HG02970 (cell line): ENCODE measurements at regions not wholly inside any gene's neighbourhood (a gene's known extent, or its start where the extent isn't known, plus 50 kb on each side); places are given as distances from the start of the nearest gene placed in this dataset.

Source experiments
- ATAC-seq: cut with Tn5 transposase; IDR thresholded peaks from one replicate; pipeline ENCODE4 v1.9.1; 2021; ENCODE audit warnings: mild to moderate bottlenecking, moderate library complexity, moderate number of reproducible peaks; ENCODE audit not compliant: unreplicated experiment, low FRiP score

DNA sequence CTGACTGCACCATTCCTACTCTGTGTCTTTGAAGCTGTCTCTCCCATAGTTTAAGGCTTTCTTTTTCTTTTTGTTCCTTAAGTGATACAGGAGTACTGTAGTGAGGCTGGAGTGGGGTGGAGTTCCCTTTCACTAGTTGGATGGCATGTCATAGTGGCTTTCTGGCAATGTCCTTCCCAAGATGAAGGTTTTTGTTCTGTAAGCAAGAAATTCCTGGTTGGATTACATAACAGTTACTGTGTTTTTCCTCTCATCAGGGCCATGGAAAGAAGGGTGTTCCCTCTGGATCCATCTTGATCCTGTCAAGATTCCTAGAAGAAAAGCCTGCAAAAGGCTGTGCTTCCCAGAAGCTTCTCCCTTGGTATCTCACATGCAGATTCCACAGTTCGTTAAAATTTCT, 84.2 kb downstream of the ACKR3 start:
- no peak for ATAC-seq

DNA sequence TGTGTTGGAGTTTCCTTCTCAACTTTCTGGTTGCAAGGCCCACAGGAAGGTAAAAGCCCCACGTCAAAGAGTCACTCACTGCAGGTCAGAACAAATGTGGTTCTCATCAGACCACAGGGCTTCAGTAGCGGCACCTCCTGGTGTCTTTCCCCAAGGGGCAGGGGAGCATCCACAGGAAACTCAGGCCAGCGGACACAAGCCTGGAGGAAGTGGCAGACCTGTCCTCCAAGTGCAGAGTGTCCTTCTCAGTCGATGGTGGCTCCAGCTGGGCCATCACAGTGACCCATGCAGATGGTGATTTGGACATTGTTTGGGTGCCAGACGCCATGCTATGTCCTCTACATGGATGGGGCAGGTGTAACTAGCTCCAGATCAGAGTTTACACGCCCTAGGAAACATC, 84.9 kb downstream of the ACKR3 start:
- ATAC-seq: no peak

DNA sequence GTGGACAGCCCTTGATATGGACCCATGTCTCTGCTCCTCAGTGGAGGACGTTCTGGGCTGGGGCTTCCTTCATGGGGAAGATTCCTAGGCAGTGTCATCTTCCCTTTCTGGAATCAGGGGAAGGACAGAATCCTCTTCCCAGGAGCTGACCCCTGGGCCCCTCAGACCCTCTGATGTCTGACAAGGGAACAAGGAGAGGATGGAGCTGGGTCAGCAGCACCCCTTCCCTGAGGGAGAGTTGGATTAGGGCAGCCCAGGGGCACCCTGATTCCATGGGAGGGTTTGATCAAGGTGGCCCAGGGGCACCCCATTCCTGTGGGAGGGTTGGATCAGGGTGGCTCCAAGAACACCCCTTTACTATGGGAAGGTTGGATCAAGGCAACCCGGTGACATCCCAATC, 86.5 kb downstream of the ACKR3 start:
- ATAC-seq: no peak

DNA sequence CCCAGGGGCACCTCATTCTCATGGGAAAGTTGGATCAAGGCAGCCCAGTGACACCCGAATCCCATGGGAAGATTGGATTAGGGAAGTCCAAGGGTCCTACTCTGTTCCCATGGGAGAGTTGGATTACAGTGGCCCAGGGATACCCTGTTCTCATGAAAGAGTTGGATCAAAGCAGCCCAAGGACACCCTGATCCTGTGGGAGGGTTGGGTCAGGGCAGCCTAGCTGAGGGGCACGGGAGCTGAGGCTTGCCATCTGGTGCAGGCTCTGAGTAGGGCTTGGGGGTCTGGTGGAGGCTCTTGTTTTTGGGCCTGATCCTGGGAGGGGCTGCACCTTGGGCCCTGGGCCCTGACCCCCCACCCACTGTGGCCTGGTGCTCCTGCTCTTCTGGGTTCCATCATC, 87.1 kb downstream of the ACKR3 start:
- ATAC-seq: no peak

DNA sequence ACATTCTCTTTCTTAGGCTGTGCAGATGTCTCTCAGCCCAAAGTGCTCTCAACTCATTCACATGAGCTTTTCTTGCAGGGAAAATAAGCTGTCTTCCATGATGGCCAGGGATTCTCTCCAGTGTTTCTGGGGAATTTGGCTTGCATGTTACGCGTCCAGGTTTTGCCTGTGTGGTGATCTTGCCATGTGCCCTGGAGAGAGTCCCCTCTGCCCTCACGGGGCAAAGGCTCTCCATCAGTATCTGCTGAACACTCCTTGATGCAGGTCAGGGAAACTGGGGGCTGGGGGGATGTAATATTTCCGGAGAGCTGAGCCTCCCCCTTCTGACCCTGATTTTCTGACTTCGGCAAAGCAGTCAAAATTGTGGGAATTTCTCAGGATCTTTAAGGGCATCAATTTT, 87.6 kb downstream of the ACKR3 start:
- ATAC-seq: no peak

DNA sequence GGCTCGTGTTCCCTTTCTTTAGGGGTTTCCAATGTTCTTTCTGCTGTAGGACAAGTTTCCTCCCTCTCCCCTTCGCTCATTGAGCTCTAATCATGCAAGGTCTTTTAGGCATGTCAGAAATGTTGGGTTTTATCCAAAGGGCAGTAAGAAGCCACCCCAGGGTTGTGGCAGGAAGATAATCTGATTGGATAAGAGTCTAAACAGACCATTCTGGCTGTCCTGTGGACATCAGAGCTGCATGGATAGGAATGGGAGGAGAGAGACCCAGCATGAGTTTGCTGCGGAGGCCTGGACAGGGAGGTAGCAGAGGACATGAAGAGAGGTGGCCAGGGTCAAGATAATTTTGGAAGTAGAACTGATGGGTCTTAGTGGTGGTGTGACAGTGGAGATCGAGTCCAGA, 88.2 kb downstream of the ACKR3 start:
- ATAC-seq: no peak

DNA sequence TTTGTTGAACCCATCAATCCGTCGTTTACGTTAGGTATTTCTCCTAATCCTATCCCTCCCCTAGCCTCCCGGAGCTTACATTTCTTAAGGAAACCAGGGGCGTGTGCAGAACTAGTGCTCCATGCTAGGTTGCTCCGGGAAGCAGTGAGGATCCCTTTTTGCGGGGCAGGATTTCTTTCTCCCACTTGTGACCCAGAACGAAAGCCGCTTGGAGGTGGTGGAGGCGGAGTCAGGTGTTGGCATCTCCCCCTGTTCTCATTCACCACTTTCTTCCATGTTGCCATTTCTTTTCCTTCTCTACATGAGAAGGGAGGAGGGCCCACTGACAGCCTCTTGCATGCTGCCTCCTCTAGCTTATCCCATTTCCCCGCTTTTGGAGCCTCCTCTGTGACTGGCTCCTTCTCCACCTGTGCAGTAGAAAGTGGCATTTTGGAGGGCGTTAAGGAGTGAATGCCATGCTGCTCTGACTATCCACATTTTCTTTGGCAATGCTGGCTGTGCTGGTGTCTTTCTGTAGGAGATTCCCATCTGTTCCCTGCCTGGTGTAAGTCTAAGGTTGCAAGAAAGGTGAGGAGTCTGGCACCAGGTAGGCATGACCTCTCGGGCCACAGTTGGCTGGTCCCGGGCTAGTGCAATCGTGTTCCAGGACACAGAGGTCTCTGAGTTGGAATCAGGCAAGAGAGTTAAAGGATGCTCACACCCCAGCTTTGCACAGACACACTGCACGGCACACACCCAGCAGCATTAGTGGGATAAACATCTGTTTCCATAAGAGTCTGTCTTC, 89.5 kb downstream of the ACKR3 start:
- ATAC-seq: no peak

DNA sequence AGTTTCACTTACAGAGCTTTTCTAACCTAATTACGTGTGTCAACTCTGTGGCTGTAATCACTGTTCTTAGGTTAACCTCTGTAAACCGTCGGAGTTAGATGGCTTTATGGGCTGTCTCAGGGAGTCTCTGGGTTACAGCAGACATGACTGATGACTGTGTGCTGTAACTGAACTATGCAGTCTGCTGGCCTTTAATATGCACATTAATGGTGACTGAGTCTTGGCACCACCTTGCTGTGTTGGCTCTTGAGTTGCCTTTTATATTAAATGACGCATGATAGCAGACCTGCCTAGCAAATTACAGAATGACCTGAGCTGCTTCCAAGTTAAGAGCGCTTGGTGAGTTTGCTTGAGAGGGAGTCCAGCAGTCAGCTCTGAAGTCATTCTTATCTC, 90.1 kb downstream of the ACKR3 start:
- no peak for ATAC-seq

DNA sequence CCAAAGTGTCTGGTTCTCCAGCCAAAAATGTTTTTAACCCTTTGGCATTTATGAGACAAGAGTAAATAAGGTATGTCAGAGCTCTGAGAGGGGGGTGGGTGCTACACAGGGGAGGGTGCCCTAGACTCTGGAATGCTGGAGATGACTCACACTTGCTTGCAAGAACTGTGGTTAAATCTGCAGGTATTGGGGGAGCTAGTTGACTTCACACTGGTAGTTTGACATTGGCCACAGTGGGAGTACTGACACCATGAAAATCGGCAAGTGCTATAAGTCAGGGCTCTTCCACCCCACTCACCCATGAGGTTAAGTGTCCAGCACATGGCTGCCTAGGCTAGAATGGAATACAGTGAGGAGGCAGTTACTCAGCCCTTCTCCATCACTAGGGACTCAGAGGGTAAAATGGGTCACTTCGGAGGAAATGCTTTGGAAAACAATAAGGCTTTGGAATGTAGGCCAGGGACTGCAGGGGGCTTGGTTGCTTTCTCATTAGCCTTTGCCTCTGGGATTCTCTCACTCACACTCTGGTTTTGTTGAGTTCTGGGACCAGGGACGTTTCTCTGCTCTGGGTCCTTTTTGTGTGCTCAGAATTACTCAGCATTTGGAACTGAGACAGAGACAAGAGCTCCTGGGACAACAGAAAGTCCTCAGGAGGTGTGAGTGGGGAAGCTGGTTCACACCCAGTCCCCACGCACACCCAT, 91.6 kb downstream of the ACKR3 start:
- ATAC-seq: no peak

DNA sequence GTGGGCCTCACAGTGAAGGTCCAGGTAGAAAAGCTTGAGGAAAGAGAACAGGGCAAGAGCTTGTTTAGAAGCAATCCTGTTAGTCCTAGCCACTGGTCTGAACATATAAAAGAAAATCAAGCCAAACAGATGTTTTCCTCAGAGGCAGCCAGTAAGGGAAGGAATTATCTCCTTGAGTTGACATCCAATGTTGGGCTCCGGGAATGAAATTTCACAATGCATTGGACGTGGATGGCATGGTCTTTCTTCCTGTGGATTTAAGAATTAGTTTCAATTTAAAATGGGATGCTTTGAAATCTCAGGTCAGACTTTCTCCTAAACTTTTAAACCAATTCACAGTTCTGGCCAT, 92.1 kb downstream of the ACKR3 start:
- ATAC-seq: no peak

DNA sequence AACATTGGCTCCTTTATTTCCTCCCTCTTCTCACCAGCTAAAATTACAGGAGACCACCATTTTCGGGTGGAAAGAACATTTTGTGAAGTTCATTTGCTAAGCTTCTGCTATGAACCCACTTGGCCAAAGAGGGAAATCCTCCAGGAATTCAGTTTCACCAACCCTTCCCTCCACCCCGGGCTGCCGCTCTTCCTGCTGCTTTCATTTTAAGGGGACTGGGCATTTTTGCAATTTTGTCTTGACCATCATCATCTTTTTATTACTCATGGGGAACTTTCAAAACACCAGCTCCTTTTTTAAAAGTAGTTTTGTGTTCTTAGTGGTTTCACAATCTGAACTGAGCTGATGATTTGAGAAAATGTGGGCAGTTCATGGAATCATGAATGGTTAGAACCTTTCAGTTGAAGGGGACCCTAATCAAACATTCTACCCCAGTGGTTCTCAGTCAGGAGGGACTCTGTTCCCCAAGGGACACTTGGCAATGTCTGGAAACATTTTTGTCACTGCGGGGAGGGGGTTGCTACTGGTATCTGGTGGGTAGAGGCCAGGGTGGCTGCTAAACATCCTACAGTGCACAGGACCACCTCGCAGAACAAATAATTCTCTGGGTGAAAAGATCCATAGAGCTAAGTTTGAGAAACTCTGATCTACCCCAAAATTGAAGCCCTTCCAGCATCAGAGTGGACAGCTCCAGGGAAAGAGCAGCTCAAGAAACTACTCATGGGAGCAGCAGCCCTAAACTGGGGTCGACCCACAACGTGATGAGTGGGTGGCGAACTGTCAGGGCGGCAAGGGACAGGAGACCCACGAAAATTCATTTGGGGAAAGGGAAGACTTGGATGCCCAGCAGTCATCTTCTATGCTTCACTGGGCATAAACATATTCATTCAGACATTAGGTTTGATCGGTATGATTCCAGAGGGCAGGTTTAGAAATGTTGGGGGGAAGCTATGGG, 92.9 kb downstream of the ACKR3 start:
- ATAC-seq: no peak

DNA sequence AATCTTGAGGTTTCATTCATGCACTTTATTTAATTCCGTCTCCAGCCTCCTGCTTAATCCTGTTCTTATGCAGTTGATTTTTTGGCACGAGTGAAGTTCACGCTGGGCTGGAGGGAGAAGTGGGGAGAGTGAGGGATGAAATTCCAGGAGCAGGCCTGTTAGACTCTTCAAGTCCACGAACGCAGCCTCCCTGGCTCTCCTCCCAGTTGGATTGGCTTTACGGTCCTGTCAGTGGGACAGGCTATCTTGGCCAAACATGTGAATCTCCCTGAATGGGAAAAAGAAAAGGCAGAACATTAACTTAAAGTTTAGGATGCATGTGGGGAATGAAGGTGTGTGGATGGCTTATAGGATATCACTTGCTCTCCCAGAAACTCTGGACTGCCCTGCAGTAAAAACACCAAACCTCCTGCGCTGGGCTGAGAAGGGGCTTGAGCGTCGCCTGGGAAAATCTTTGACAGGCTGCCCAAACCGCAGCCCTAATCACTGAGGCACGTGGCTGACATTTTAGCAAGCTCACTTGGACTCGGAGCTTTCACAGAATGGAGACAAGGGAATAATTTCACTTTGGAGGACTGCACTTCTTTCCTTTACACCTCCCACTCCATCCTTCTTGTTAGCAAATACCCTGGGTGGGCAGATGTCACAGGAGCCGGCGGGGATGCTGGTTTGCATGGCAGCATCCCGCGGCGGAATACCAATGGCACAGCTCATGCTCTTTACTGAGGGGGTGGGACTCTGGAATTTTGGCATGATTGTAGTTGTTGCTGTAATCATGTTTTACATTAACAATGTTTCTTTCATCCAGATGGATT, 93.9 kb downstream of the ACKR3 start:
- no peak for ATAC-seq

DNA sequence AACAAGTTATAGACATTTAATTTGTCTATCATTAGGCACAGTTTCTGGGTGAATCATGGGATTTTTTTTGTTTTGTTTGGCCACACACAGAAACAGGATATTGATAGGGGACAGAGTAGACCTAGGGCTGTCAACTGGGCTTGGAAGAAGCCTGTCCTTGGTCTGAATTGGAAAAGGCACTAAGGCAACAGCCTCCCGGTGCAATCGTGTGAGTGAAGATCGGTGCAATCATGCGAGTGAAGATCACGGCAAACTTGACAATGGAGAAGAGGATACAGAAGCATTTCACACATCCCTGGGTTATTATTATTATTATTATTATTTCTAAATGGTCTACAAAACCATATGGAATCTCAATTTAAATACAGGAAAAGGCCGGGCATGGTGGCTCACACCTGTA, 94.5 kb downstream of the ACKR3 start:
- ATAC-seq: no peak

DNA sequence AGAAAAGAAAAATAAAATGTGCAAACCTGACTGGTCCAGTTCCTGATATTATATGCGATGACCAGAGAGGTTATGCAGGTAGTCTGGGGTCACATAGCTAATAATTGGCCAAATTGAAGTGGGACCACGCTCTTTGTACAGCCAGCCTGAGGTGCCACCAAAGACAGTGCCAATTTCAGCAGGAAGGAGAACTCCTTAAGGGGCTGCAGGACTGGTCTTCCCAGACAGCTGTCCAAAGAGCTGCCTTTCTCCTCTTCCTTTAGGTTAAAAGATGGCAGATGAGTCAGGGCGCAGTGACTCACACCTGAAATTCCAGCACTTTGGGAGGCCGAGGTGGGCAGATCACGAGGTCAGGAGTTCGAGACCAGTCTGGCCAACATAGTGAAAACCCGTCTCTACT, 95.5 kb downstream of the ACKR3 start:
- no peak for ATAC-seq

DNA sequence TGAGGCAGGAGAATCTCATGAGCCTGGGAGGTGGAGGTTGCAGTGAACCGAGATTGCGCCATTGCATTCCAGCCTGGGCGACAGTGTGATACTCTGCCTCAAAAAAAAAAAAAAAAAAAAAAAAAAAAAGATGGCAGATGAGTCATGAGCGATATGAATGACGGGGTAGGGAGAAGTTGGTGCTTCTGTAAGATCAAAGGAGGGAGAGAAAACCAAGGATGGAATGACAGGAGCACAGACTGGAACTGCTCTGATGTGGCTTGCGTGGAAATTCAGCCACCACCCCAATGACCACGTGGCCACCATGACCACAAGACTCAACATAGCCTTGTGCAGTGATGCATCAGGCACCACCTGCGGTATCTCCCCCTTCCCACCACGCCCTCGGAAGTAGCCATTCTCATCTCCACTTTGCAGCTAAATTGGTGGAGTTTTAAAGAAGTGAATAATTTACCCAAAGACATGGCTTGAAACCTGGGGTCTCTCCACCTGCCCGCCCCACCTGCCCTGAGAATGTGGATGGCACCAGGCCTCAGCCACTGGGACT, 96.0 kb downstream of the ACKR3 start:
- no peak for ATAC-seq

DNA sequence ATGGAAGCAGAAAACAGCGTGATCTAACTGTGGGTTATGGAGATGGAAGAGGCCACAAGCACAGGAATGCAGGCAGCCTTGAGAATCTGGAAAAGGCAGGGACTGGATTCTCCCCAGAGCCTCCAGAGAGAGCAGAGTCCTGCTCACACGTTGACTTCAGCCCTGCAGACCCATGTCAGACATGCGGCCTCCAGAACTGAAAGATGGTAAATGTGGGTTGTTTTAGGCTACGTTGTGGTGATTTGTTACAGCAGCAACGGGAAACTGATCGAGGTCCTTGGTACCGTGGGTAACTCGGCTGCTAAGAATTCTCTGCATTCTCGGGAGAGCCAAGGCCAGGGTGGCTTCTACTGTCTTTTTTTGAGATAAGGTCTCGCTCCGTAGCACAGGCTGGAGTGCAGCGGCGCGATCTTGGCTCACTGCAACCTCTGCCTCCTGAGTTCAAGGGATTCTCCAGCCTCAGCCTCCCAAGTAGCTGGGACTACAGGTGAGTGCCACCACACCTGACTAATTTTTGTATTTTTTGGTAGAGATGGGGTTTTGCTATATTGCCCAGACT, 97.1 kb downstream of the ACKR3 start:
- no peak for ATAC-seq

DNA sequence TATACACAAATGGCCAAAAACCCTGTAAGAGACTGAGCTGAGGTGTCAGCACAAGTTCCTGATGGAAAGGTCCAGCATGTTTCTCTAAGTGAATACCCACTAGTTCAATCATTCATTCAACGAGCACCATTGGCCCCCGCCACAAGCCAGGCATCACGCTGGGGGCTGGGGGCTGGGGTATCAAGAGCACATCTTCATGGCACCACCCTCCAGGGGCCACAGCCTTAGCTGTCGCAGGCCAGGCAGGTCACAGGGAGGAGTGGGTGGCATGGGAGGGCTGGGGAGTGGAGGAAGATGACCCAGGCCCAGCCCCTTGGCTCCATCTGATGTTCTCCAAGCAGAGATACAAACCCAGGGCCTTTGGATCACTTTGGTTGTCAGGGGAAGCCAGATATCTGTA, 97.9 kb downstream of the ACKR3 start:
- no peak for ATAC-seq

DNA sequence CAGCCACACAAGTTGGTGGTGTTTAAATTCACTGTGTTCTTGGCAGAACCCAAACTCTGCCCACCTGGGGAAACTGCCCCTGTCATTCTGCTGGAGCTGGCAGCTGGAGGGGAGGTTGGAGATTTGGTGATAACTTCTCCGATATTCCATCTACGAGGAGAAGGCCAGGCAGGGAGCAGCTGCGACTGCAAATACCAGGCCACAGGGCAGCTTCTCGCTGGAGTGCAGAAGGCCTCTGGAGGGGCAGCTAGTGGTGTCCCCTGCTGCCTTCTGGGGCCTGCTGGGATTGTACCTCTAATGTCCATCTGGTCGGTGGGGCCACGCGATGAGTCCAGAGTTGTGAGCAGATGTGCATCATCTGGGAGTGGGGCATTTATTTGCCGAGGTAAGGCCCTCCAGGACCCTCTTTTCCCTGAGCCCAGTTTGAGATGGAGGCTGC, 98.9 kb downstream of the ACKR3 start:
- ATAC-seq: no peak

DNA sequence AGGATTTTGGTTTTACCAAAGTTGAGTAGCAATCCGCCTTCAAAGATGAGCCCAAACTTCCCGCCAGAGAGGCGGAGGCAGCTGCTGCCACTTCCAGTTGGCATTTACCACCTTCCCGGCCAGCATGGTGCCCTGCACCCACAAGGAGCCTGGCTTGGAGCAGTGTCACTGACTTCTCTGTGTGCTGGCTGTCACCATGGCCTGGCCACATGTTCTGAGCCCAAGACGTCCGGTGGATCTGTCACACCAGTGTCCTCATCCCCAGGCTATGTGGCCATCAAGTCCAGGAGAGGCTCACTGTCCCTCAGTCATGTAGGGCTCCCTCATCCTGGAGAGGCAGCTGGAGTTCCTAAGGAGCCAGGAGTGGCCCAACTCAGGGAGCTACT, 100.6 kb downstream of the ACKR3 start:
- ATAC-seq: no peak
